A673 (cell line): ENCODE measurements at regions not wholly inside any gene's neighbourhood (a gene's known extent, or its start where the extent isn't known, plus 50 kb on each side); places are given as distances from the start of the nearest gene placed in this dataset.

Source experiments
- BruUV-seq: library from RNA; stranded (reverse); fragments of 400-500 nt; replicated peaks from 2 replicates; lab custom pipeline; 2021; lab: Mats Ljungman, UMichigan
- CTCF ChIA-PET: fragments of 300-600 bp; sonication (Branson Sonifier 250); formaldehyde crosslinking; loops from one replicate; lab custom pipeline; 2022; ENCODE audit warnings: antibody characterized with exemption; lab: Charles Lee
- POLR2A ChIA-PET: fragments of 300-600 bp; sonication (Branson Sonifier 250); formaldehyde crosslinking; loops from one replicate; lab custom pipeline; 2022; ENCODE audit warnings: antibody characterized with exemption; ENCODE audit not compliant: low non-redundant PET; lab: Charles Lee
- DNase-seq: peaks from one replicate; pipeline ENCODE4 v3.0.0-alpha.2; 2015; ENCODE audit warnings: low spot score
- H3K27ac ChIP-seq: fragments of 200-600 bp; sonication (generic); 2 replicates; pipeline ENCODE4 v1.5.1; 2016; ENCODE audit warnings: mixed run types, low read depth, mild to moderate bottlenecking, mixed read lengths, antibody characterized with exemption, low read length; ENCODE audit not compliant: poor library complexity, severe bottlenecking
- H3K27me3 ChIP-seq: fragments of 200-600 bp; sonication (generic); replicated peaks from 2 replicates; pipeline ENCODE4 v1.6.1; 2017; ENCODE audit warnings: mixed run types, low read depth, mild to moderate bottlenecking, mixed read lengths, antibody characterized with exemption, low read length; ENCODE audit not compliant: insufficient read depth, poor library complexity
- H3K36me3 ChIP-seq: fragments of 200-600 bp; sonication (generic); 2 replicates; pipeline ENCODE4 v1.6.1; 2016; ENCODE audit warnings: mixed run types, mild to moderate bottlenecking, mixed read lengths, antibody characterized with exemption, low read length; ENCODE audit not compliant: insufficient read depth, poor library complexity, severe bottlenecking
- H3K4me1 ChIP-seq: fragments of 200-600 bp; sonication (generic); 2 replicates; pipeline ENCODE4 v1.6.1; 2017; ENCODE audit warnings: mixed run types, mild to moderate bottlenecking, mixed read lengths, antibody characterized with exemption, low read length; ENCODE audit not compliant: insufficient read depth, poor library complexity, severe bottlenecking
- H3K4me3 ChIP-seq: fragments of 200-600 bp; sonication (generic); 2 replicates; pipeline ENCODE4 v1.5.1; 2016; ENCODE audit warnings: low read depth, mixed run types, mild to moderate bottlenecking, mixed read lengths, low read length; ENCODE audit not compliant: poor library complexity, severe bottlenecking
- H3K9me3 ChIP-seq: fragments of 200-600 bp; sonication (generic); 2 replicates; pipeline ENCODE4 v1.6.1; 2016; ENCODE audit warnings: mixed run types, low read depth, mild to moderate bottlenecking, mixed read lengths, antibody characterized with exemption, low read length; ENCODE audit not compliant: poor library complexity, severe bottlenecking
- CTCF ChIP-seq: fragments of 300-800, 200-600 bp; sonication (generic); conservative IDR thresholded peaks from 2 replicates; pipeline ENCODE4 v1.5.1; 2017; ENCODE audit warnings: low read depth, mild to moderate bottlenecking, antibody characterized with exemption, low read length, moderate library complexity, mixed read lengths
- EZH2 ChIP-seq: fragments of 200-600 bp; sonication (generic); IDR thresholded peaks from 2 replicates; pipeline ENCODE4 v1.6.1; 2017; ENCODE audit warnings: borderline replicate concordance, low read depth, mild to moderate bottlenecking, mixed read lengths, antibody characterized with exemption, low read length; ENCODE audit not compliant: poor library complexity, severe bottlenecking
- intact Hi-C: fragments of 100-400 bp; cut with micrococcal nuclease; formaldehyde crosslinking; loops from one replicate; pipeline ENCODE4 v1.10.0; 2022; ENCODE audit not compliant: unreplicated experiment

- POLR2A ChIA-PET = no interaction called here
- no TSS peak for BruUV-seq
- intact Hi-C loops = no loop called here
- Histone ChIP-seq H3K9me3 (no peaks in the 10 kb centered on the region), H3K27me3 (no peaks in the 10 kb centered on the region), H3K4me1 (peaks cover 4% of the 10 kb centered on the region), H3K36me3 (no peaks in the 10 kb centered on the region), H3K27ac (no peak overlapping the region), H3K4me3 (no peak overlapping the region)
- CTCF ChIA-PET = no interaction called here
- no peak for DNase-seq
- TF ChIP-seq EZH2 (no peak), CTCF (no peak)
These were observed 637.4 kb upstream of the MARCKS start for GRCh38 chr6:113219783-113220182.

- no peak for TF ChIP-seq CTCF
- TF ChIP-seq EZH2 = no peak
- POLR2A ChIA-PET = no interaction called here
- intact Hi-C loops = no loop called here
- H3K27ac ChIP-seq = no peak overlapping the region
- H3K4me3 ChIP-seq = no peak overlapping the region
- no TSS peak for BruUV-seq
- no peaks in the 10 kb centered on the region for H3K27me3 ChIP-seq
- CTCF ChIA-PET = no interaction called here
- H3K36me3 ChIP-seq = no peaks in the 10 kb centered on the region
- H3K4me1 ChIP-seq = peaks cover 4% of the 10 kb centered on the region
- no peak for DNase-seq
- H3K9me3 ChIP-seq = no peaks in the 10 kb centered on the region
These were observed 636.3 kb upstream of the MARCKS start for GRCh38 chr6:113220832-113221231.

GRCh38 chr6:113221850-113222249 lies 635.3 kb upstream of the MARCKS start:
- POLR2A ChIA-PET = no interaction called here
- H3K27me3 ChIP-seq = no peaks in the 10 kb centered on the region
- no peaks in the 10 kb centered on the region for H3K9me3 ChIP-seq
- intact Hi-C loops = no loop called here
- H3K36me3 ChIP-seq = no peaks in the 10 kb centered on the region
- no peak overlapping the region for H3K4me3 ChIP-seq
- BruUV-seq = no TSS peak
- TF ChIP-seq EZH2 (no peak), CTCF (no peak)
- H3K4me1 ChIP-seq = peaks cover 4% of the 10 kb centered on the region
- no peak overlapping the region for H3K27ac ChIP-seq
- peak; percentile 18 for DNase-seq
- CTCF ChIA-PET = no interaction called here
